ENCODE measurements at regions not wholly inside any gene's neighbourhood (a gene's known extent, or its start where the extent isn't known, plus 50 kb on each side); places are given as distances from the start of the nearest gene placed in this dataset. TPM values are rescaled to one million over a fixed set of nuclear protein-coding genes. Genes with fewer than 3 reads are reported as not detected.
A peak's percentile ranks its signal among the peaks of the same experiment; 100 is the strongest.

- Histone ChIP-seq H3K9me3 (ENCODE audit: control insufficient read depth in 4 of 4, low read length in 3 of 4) (no peaks in the 10 kb centered on the region), H3K9ac (ENCODE audit: low read depth in 1 of 2, low read length in 2 of 2) (no peak overlapping the region), H3K27me3 (ENCODE audit: control insufficient read depth in 4 of 4, insufficient read depth in 4 of 4, low read length in 3 of 4) (no peaks in the 10 kb centered on the region), H3K4me1 (ENCODE audit: control insufficient read depth in 4 of 4, insufficient read depth in 4 of 4, low read length in 3 of 4) (no peaks in the 10 kb centered on the region), H3K4me3 (ENCODE audit: low read depth in 1 of 3, low read length in 3 of 3) (no peak overlapping the region), H3K36me3 (ENCODE audit: control insufficient read depth in 4 of 4, insufficient read depth in 3 of 4, low read depth in 1 of 4, low read length in 3 of 4) (no peaks in the 10 kb centered on the region), H3K27ac (ENCODE audit: low read depth in 1 of 2, low read length in 2 of 2) (no peak overlapping the region)
- 39% methylated on average over 3 of the region's 3 CpGs for WGBS
- TF ChIP-seq FOXA2 (IDR thresholded peaks at IDR 0.05) (no peak), RXRA (IDR thresholded peaks at IDR 0.05) (no peak), NR2F2 (IDR thresholded peaks at IDR 0.05) (peak; percentile 27), ZBTB33 (IDR thresholded peaks at IDR 0.05) (no peak)
- DNase-seq (ENCODE audit: low spot score): no peak
Measured at GRCh38 chr11:103851166-103851651, 185.2 kb upstream of the DDI1 start.

Small RNA genes in the stretch of these regions (small RNA-seq; reads per million reads assigned to genes)
- not detected for gene MIR4693

All from liver (tissue), 8 donors.